GM12891 (cell line): ENCODE measurements at regions not wholly inside any gene's neighbourhood (a gene's known extent, or its start where the extent isn't known, plus 50 kb on each side); places are given as distances from the start of the nearest gene placed in this dataset.

ENCODE experiments used
- DNase-seq: peaks from one replicate; pipeline ENCODE4 v3.0.0; 2011; ENCODE audit warnings: low spot score; ENCODE audit not compliant: insufficient read length
- FAIRE-seq: peaks from 2 replicates; lab custom pipeline; 2011; peaks lifted over from hg19 to GRCh38; lab: Jason Lieb, UNC
- PAX5 ChIP-seq: IDR thresholded peaks from 2 replicates; pipeline ENCODE4 v1.6.1; 2011; ENCODE audit warnings: low read length, moderate library complexity, mild to moderate bottlenecking; ENCODE audit not compliant: insufficient read depth, severe bottlenecking
- POLR2A ChIP-seq: IDR thresholded peaks from 2 replicates; pipeline ENCODE4 v1.6.1; 2011; ENCODE audit warnings: low read depth, low read length, control low read depth
- POLR2AphosphoS5 ChIP-seq: IDR thresholded peaks from 2 replicates; pipeline ENCODE4 v1.6.1; 2011; ENCODE audit warnings: low read depth, low read length, control low read depth
- POU2F2 ChIP-seq: IDR thresholded peaks from 2 replicates; pipeline ENCODE4 v1.6.1; 2011; ENCODE audit warnings: low read depth, mild to moderate bottlenecking, control low read depth, low read length, moderate library complexity
- SPI1 ChIP-seq: IDR thresholded peaks from 2 replicates; pipeline ENCODE4 v1.6.1; 2011; ENCODE audit warnings: low read depth, low read length, control low read depth
- TAF1 ChIP-seq: IDR thresholded peaks from 2 replicates; pipeline ENCODE4 v1.6.1; 2011; ENCODE audit warnings: low read depth, low read length, control low read depth

DNA sequence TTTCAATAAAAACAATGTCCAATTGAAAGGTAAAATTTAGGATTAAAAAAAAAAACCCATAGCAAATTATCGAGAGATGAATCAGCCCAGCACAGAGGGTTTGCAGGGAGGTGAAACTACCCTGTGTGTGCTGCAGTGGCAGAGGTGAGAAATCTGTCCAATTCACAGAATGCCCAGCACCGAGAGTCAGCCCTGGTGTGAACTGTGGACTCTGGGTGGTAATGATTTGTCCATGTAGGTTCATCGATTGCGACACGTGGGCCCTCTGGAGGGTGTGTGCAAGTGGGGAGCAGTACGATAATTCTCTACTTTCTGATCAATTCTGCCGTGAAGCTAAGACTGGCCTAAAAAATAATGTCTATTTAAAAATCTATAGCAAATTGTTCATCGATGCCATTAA is 94.5 kb upstream of the PFKP start:
- FAIRE-seq: no peak
- no peak for DNase-seq

DNA sequence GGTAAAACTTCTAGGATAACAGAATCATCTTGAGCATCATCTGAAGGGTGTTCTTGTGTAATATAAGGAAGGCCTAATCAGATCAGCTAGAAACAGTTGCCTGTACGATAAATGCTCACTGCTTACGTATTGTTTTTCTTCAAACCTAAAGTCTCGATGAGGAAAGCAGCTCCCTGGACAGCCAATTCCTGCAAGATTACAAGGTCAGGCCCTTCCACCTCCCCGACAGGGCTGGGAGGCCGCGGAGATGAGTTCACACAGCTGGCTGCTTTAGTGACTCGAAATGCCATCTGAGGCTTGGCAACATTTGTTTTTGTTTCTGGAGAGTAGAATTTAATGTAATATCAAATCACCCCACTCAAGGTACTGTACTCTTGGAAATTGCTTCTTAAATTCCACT is 95.1 kb upstream of the PFKP start:
- FAIRE-seq (no peak), DNase-seq (no peak)
- TF ChIP-seq POU2F2 (no peak), POLR2AphosphoS5 (no peak), POLR2A (no peak), PAX5 (no peak), SPI1 (no peak), TAF1 (no peak)

More for the DNA sequence above, 94.5 kb upstream of the PFKP start:
- TF ChIP-seq SPI1 (no peak), POLR2A (no peak), TAF1 (no peak), PAX5 (no peak), POU2F2 (no peak), POLR2AphosphoS5 (no peak)

DNA sequence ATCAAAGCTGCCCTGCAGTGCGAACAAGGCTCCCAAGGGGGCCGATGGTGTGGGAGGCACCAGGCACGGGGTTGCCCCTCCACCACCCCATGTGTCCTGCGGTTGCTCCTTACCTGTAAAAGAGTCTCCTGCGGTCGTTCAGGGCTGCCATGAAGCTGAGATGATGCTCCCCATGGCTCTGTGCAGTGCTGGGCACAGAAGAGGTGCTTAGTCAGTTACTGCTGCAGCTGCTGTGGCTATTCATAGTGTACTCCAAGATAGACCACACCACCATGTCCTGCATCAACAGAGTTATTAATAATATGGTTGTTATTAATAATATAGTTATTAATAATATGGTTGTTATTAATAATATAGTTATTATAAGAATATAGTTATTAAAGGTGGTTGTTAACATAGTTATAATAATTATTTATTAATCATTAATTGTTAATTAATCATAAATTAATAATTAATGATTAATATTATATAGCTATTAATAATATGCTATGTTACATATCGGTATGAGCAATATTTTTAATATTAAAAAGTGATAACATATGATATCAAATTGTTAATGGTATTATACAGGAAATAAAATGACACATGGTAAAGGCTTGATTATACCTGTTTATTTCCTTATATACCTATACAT is 97.0 kb upstream of the PFKP start:
- DNase-seq (no peak), FAIRE-seq (no peak)
- no peak for TF ChIP-seq POLR2A
- no peak for TF ChIP-seq POLR2AphosphoS5
- no peak for TF ChIP-seq PAX5
- TF ChIP-seq SPI1: no peak
- TF ChIP-seq TAF1: no peak
- no peak for TF ChIP-seq POU2F2

DNA sequence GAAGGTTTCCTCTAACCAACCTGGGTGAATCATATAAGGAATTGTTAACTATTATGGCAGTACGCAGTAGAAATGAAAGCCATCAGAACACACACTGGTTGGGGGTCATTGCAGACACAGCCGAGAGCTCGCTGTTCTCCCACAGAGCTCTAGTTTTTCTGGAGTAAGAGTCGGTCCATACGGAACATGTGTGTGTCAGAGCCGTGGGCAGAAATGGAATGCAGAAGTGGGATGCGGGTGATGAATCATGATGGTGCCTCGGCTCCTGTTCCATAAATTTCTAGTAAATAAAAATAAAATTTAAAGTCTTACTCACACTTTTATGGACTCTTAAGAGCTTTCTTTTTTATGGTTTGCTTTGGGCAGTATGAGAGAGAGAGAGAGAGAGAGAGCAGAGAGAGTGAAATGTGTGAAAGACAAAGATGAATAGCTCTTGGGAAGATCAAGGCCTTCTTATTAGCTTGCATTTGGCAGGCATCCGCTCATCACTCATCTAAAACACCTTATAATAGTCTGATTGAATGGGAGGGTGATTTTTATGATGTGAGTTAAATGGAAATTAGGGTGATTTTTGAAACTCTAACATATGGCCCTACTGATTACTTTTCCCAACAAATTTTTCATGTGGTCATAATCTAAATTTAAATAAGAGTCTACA is 98.8 kb upstream of the PFKP start:
- TF ChIP-seq POU2F2: no peak
- TF ChIP-seq POLR2AphosphoS5: no peak
- TF ChIP-seq POLR2A: no peak
- no peak for TF ChIP-seq PAX5
- TF ChIP-seq TAF1: no peak
- no peak for TF ChIP-seq SPI1
- DNase-seq (no peak), FAIRE-seq (no peak)

DNA sequence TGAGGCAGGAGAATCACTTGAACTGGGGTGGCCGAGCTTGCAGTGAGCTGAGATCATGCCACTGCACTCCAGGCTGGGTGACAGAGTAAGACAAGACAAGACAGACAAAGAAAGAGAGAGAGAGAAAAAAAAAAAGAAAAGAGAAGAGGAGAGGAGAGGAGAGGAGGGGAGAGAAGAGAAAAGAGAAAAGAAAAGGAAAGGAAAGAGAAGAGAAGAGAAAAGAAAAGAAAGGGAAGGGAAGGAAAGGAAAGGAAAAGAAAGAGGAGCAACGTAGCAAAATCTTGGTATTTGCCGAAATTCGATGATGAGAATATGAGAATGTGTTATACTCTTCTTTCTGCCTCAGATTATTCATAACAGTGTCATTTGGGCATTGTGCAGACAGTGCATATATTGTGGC is 101.2 kb upstream of the PFKP start:
- DNase-seq (no peak), FAIRE-seq (no peak)
- TF ChIP-seq TAF1 (no peak), POLR2A (no peak)

DNA sequence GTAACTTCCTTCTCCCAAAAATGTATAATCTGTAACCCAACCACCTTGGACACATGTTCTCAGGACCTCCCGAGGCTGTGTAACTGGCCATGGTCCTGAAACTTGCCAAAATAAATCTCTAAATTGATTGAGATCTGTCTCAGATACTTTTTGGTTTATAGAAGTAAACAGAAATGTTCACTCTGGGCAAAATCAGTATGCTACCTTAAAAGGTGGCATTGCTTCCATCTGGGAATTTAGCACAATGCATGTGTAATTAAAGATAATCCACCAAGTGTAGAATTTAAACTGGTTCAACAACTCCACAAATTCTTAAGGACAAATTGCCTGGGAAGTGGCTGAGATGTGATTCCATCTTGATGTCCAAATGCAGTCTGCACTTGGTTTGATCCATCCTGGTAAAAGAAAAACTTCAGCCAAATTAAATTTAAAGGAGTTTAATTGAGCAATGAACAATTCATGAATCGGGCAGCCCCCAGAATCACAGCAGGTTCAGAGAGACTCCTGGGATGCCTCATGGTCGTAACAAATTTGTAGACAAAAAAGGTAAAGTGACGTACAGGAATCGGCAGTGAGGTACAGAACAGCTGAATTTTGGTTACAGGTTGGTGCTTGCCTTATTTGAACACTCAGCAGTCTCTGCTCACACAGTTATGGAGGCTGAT is 102.6 kb upstream of the PFKP start:
- no peak for DNase-seq
- TF ChIP-seq TAF1: no peak
- no peak for TF ChIP-seq POLR2A
- TF ChIP-seq POU2F2: no peak
- no peak for TF ChIP-seq SPI1
- no peak for TF ChIP-seq PAX5
- TF ChIP-seq POLR2AphosphoS5: no peak
- FAIRE-seq: no peak

DNA sequence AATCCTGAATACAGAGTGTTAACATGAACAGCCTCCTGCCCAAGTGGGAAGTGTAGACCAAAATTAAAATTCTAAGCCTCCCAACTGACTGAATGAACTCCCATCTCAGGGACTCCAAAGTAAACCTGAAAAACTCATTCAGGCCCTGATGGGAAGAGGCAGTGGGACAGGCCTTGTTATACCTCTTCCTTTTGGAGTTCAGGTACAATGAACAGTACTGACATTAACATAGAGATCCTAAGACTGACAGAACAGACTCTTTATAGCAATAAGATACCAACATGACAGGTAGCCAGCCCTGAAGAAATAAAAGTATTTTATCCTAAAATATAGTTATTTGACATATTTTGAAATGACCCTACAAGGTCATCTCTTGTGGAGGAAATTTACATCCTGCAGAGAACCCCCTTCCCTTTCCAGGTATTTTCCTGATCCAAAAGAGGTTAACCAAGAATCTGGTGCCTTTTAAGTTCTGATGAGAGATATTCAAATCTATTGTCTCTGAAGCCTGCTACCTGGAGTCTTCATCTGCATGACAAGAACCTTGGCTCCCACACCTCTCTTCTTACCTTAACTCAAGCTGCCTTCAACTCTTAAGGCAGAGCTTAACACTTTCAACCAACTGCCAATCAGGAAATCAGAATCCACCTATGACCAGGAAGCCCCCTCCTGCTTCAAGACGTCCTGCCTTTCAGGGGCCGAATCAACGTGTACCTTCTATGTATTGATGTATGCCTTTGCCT is 103.3 kb upstream of the PFKP start:
- DNase-seq: no peak
- no peak for TF ChIP-seq SPI1
- no peak for TF ChIP-seq POLR2A
- TF ChIP-seq TAF1: no peak
- no peak for TF ChIP-seq POU2F2
- TF ChIP-seq PAX5: no peak
- no peak for TF ChIP-seq POLR2AphosphoS5
- FAIRE-seq: no peak

DNA sequence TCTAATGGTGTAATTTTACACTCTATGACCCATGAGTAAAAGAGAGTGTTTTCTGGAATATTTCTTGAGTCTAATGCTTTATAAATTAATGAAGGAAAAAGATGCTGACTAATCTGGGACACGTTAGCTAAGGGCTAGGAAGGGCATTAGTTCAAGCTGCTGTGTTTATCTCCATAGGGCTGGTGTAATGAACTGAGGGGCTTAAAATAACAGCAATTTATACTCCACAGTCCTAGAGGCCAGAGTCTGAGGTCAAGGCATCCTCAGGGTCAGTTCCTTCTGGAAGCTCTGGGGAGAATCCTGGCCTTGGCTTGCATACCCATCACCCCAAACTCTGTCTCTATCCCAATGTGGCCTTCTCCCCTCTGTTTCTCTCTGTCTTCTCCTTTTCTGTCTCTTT is 105.2 kb upstream of the PFKP start:
- FAIRE-seq (no peak), DNase-seq (no peak)
- no peak for TF ChIP-seq POLR2AphosphoS5
- no peak for TF ChIP-seq POU2F2
- no peak for TF ChIP-seq POLR2A
- TF ChIP-seq PAX5: no peak
- TF ChIP-seq SPI1: no peak
- TF ChIP-seq TAF1: no peak

DNA sequence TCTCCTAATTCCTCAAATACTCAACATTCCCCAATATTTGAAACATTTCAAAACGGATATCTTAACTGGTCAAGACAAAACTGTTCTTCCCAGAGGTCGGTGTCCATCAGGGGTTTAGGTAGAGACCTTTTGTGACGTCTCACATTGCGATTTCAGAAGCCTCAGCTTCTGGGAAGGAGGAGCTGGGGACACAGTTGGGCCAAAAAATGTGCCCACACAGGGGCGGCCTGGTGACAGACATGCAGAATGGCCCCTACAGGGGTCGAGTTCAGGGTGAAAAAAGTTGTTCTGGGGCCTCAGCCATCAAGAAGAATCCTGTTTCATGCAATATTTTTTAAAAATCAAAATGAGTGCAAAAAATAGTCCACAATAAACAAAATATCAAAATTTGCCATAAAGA is 108.7 kb upstream of the PFKP start:
- no peak for TF ChIP-seq POLR2AphosphoS5
- TF ChIP-seq POLR2A: no peak
- no peak for TF ChIP-seq POU2F2
- no peak for TF ChIP-seq PAX5
- no peak for TF ChIP-seq SPI1
- no peak for TF ChIP-seq TAF1
- DNase-seq (no peak), FAIRE-seq (no peak)
